ENCODE measurements at regions not wholly inside any gene's neighbourhood (a gene's known extent, or its start where the extent isn't known, plus 50 kb on each side); places are given as distances from the start of the nearest gene placed in this dataset.

GRCh38 chr5:142475102-142475513 is 150.3 kb upstream of the SPRY4 start:
- no peak for TF ChIP-seq POLR2A (IDR thresholded peaks at IDR 0.05)
- TF ChIP-seq, protein P1, sequence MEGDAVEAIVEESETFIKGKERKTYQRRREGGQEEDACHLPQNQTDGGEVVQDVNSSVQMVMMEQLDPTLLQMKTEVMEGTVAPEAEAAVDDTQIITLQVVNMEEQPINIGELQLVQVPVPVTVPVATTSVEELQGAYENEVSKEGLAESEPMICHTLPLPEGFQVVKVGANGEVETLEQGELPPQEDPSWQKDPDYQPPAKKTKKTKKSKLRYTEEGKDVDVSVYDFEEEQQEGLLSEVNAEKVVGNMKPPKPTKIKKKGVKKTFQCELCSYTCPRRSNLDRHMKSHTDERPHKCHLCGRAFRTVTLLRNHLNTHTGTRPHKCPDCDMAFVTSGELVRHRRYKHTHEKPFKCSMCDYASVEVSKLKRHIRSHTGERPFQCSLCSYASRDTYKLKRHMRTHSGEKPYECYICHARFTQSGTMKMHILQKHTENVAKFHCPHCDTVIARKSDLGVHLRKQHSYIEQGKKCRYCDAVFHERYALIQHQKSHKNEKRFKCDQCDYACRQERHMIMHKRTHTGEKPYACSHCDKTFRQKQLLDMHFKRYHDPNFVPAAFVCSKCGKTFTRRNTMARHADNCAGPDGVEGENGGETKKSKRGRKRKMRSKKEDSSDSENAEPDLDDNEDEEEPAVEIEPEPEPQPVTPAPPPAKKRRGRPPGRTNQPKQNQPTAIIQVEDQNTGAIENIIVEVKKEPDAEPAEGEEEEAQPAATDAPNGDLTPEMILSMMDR (IDR thresholded peaks at IDR 0.05): no peak
